ENCODE measurements at regions not wholly inside any gene's neighbourhood (a gene's known extent, or its start where the extent isn't known, plus 50 kb on each side); places are given as distances from the start of the nearest gene placed in this dataset.

- TF ChIP-seq CTCF (IDR thresholded peaks at IDR 0.05; ENCODE audit: insufficient read depth, low read length) (no peak), POLR2AphosphoS5 (IDR thresholded peaks at IDR 0.05; ENCODE audit: low read depth) (no peak), SPI1 (IDR thresholded peaks at IDR 0.05; ENCODE audit: borderline replicate concordance, low read depth) (no peak), GABPA (IDR thresholded peaks at IDR 0.05; ENCODE audit: low read depth) (no peak)
These were observed 286.8 kb upstream of the HS6ST1 start for GRCh38 chr2:128605421-128605820.

Data from HL-60 (cell line).